Ascending aorta (tissue), 2 donors: ENCODE measurements at regions not wholly inside any gene's neighbourhood (a gene's known extent, or its start where the extent isn't known, plus 50 kb on each side); places are given as distances from the start of the nearest gene placed in this dataset.

Source experiments
- DNase-seq, 2 donors: peaks; one replicate each; pipeline ENCODE4 v3.0.0-alpha.2; 2019; ENCODE audit warnings: low spot score in 2 of 2
- H3K27ac ChIP-seq, 2 donors: fragments of 200-600 bp; sonication (generic); one replicate each; pipeline ENCODE4 v1.5.1; 2016 to 2017; ENCODE audit warnings: mild to moderate bottlenecking in 1 of 2
- H3K27me3 ChIP-seq: fragments of 200-600 bp; sonication (generic); one replicate; pipeline ENCODE4 v1.5.1; 2017
- H3K36me3 ChIP-seq, 2 donors: fragments of 200-600 bp; sonication (generic); one replicate each; pipeline ENCODE4 v1.5.1; 2016
- H3K4me1 ChIP-seq, 2 donors: fragments of 200-600 bp; sonication (generic); one replicate each; pipeline ENCODE4 v1.5.1; 2016 to 2017; ENCODE audit warnings: mild to moderate bottlenecking in 1 of 2
- H3K4me3 ChIP-seq, 2 donors: fragments of 200-600 bp; sonication (generic); one replicate each; pipeline ENCODE4 v1.5.1; 2016 to 2017; ENCODE audit warnings: mild to moderate bottlenecking in 1 of 2
- H3K9me3 ChIP-seq, 2 donors: fragments of 200-600 bp; sonication (generic); one replicate each; pipeline ENCODE4 v1.5.1; 2016
- intact Hi-C: fragments of 100-400 bp; cut with DNase I; formaldehyde crosslinking; loops from one replicate; pipeline ENCODE4 v1.15.1; 2023
- TF ChIP-seq, protein P1 (sequence below), 3 experiments: fragments of 200-600 bp in 2 of 3; fragments of 450-650 bp in 1 of 3; sonication (generic) in 2 of 3; IDR thresholded peaks; one replicate each; pipeline ENCODE4 v1.5.1; 2016 to 2019; ENCODE audit warnings: antibody characterized with exemption in 3 of 3, mild to moderate bottlenecking in 1 of 3, moderate library complexity in 1 of 3

DNA sequence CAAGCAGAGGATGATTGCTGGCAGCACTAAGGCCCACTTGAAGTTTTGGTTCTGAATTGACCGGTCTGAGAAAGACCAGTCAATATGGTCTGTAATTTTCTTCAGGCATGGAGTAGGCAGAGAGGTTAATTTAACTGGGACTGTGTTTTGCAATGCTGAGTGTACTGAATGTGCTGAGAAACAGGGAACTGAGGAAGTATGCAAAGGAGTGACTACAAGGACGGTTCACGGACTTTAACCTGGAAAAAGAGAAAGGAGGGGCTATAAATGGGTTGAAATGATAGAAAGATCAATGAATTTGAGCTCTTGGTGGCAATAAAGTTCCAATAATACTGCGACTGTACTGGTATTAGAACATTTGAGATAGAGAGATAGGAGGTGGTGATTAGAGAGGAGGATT, 84.5 kb downstream of the MAGEB17 start:
- Histone ChIP-seq H3K27me3 (no peaks in the 10 kb centered on the region), H3K4me3 (no peak overlapping the region), H3K36me3 (no peaks in the 10 kb centered on the region), H3K27ac (no peak overlapping the region), H3K4me1 (no peaks in the 10 kb centered on the region), H3K9me3 (no peaks in the 10 kb centered on the region)
- no peak for DNase-seq
- intact Hi-C loops: no loop called here
- TF ChIP-seq, protein P1, sequence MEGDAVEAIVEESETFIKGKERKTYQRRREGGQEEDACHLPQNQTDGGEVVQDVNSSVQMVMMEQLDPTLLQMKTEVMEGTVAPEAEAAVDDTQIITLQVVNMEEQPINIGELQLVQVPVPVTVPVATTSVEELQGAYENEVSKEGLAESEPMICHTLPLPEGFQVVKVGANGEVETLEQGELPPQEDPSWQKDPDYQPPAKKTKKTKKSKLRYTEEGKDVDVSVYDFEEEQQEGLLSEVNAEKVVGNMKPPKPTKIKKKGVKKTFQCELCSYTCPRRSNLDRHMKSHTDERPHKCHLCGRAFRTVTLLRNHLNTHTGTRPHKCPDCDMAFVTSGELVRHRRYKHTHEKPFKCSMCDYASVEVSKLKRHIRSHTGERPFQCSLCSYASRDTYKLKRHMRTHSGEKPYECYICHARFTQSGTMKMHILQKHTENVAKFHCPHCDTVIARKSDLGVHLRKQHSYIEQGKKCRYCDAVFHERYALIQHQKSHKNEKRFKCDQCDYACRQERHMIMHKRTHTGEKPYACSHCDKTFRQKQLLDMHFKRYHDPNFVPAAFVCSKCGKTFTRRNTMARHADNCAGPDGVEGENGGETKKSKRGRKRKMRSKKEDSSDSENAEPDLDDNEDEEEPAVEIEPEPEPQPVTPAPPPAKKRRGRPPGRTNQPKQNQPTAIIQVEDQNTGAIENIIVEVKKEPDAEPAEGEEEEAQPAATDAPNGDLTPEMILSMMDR (IDR thresholded peaks at IDR 0.05): no peak

DNA sequence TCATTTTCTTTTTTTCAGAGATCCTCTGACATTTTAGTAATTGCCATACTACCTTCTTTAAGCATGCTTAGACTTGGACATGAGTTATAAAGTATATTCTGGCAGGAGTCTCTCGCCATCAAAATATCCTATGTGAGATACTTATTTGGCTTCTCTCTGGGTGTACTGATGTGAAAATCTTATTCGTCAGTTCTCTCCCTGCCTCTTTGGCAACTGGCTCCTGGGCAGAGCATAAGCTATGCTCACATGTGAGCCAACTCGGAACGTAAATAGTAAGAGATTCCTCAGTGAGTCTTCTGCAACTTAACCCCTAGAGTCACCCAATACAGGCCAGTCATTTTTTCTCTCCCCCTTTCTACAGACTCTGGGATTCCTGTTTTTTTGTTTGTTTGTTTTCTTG, 91.6 kb downstream of the MAGEB17 start:
- H3K9me3 ChIP-seq: no peaks in the 10 kb centered on the region
- DNase-seq: no peak
- TF ChIP-seq, protein P1 (IDR thresholded peaks at IDR 0.05): no peak
- no peak overlapping the region for H3K27ac ChIP-seq
- H3K4me1 ChIP-seq: no peaks in the 10 kb centered on the region
- intact Hi-C loops: no loop called here
- no peak overlapping the region for H3K4me3 ChIP-seq
- H3K27me3 ChIP-seq: no peaks in the 10 kb centered on the region
- no peaks in the 10 kb centered on the region for H3K36me3 ChIP-seq

DNA sequence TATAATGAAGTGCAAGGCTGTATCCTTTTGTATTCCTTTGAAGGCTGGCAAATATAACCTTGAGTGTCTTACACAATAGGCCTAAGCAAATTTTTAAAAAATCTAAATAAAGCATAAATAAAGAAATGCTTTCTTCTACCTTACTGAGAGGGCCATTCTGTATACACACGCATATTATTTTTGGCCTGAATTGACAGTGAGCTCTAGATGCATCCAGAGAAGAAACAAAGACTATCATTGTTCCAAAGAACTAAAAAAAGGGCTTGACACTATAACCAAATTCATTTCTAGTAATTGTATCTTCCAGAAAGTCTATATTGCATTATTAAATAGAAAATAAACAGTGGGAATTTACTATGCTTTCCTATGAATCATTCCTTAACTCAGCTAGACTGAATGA, 100.2 kb downstream of the MAGEB17 start:
- TF ChIP-seq, protein P1 (IDR thresholded peaks at IDR 0.05): no peak
- Histone ChIP-seq H3K27me3 (no peaks in the 10 kb centered on the region), H3K36me3 (no peaks in the 10 kb centered on the region), H3K4me3 (no peak overlapping the region), H3K4me1 (no peaks in the 10 kb centered on the region), H3K27ac (no peak overlapping the region), H3K9me3 (peaks cover 0 to 4% of the 10 kb centered on the region in 2 donors)
- intact Hi-C loops: no loop called here
- DNase-seq: no peak

DNA sequence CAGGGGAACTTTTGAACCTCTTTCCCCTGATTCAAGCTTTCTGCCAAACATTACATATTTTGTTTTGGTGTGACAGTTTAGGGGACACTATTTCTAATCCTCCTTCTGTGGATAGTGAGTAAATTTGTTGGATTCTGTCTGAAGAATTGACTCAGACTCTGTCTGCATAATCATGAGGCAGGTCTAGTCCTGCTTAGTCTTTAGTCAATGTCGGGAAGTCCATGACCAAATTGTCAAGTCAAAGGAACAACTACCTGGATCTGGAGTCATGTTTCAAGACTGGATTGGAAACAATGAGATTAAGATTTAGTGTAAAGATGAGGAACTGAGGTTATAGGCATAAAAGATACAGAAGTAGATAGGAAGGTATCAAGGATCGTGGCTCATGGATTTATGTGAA, 100.9 kb downstream of the MAGEB17 start:
- intact Hi-C loops: no loop called here
- peaks cover 0 to 4% of the 10 kb centered on the region in 2 donors for H3K9me3 ChIP-seq
- H3K36me3 ChIP-seq: no peaks in the 10 kb centered on the region
- no peak overlapping the region for H3K27ac ChIP-seq
- TF ChIP-seq, protein P1 (IDR thresholded peaks at IDR 0.05): no peak
- no peak for DNase-seq
- H3K4me3 ChIP-seq: no peak overlapping the region
- H3K27me3 ChIP-seq: no peaks in the 10 kb centered on the region
- H3K4me1 ChIP-seq: no peaks in the 10 kb centered on the region

DNA sequence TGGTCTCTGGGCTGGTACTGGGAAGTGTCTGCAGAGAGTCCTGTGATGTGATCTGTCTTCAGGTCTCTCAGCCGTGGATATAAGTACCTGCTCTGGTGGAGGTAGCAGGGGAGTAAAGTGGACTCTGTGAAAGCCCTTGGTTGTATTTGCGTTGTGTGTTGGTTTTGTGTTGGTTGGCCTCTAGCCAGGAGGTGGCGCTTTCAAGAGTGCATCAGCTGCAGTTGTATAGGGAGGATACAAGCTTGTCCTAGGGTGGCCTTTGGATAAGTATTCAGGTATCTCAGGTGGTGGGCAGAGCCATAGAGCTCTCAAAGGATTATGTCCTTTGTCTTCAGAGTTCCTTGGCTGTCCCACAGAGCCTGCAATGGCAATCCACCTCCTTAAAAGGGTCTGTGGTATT, 111.6 kb downstream of the MAGEB17 start:
- Histone ChIP-seq H3K36me3 (no peaks in the 10 kb centered on the region), H3K27me3 (no peaks in the 10 kb centered on the region), H3K27ac (no peak overlapping the region), H3K4me3 (no peak overlapping the region), H3K4me1 (no peaks in the 10 kb centered on the region), H3K9me3 (peaks cover 0 to 7% of the 10 kb centered on the region in 2 donors)
- intact Hi-C loops: no loop called here
- no peak for DNase-seq
- TF ChIP-seq, protein P1 (IDR thresholded peaks at IDR 0.05): no peak

- Histone ChIP-seq H3K4me1 (no peaks in the 10 kb centered on the region), H3K4me3 (no peak overlapping the region), H3K9me3 (no peaks in the 10 kb centered on the region), H3K27me3 (no peaks in the 10 kb centered on the region), H3K27ac (no peak overlapping the region), H3K36me3 (no peaks in the 10 kb centered on the region)
- intact Hi-C loops: no loop called here
- TF ChIP-seq, protein P1 (IDR thresholded peaks at IDR 0.05): no peak
- DNase-seq: no peak
Measured at GRCh38 chrX:16282209-16282608, 114.9 kb downstream of the MAGEB17 start.
